ENCODE measurements at regions not wholly inside any gene's neighbourhood (a gene's known extent, or its start where the extent isn't known, plus 50 kb on each side); places are given as distances from the start of the nearest gene placed in this dataset.

DNA sequence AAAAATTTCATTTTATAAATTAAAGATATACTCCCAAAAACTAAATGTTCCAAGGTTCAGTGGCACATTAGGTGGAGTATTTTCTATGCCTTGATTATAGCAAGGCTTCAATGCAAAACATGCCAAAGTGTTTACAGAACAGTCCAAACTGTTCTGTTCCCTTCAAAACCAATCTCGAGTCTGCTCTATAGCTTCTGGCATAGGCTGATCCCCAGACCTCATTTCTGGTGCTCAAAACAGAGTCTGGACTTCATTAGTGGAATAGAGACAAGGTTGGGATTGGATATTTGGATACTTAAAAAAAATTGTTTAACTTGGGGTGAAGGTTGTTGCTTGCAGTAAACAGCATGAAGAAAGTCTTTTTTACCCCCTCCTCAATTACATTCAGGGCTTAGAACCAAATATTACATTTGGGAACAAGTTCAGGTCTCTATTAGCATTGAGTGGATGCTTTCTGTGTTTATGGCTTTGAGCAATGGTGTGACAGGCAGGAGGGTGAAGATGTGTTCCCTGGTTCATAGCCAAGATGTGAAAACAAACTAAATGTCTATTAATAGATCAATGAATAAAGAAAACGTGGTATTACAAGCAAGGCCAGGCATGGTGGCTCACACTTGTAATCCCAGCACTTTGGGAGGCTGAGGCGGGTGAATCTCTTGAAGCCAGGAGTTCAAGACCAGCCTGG lies 208.1 kb upstream of the RND3 start:
- Mint-ChIP-seq H3K4me1 (no peaks in the 10 kb centered on the region), H3K27me3 (no peaks in the 10 kb centered on the region), H3K27ac (no peak overlapping the region), H3K36me3 (no peaks in the 10 kb centered on the region), H3K9me3 (peaks cover 0 to 12% (median 0%) of the 10 kb centered on the region in 11 donors), H3K4me3 (no peak overlapping the region)
- no peaks in the 10 kb centered on the region for H3K4me1 ChIP-seq (ENCODE audit: control insufficient read depth in 2 of 2, insufficient read depth in 2 of 2, low read length in 2 of 2)
- DNase-seq (no peak), ATAC-seq (no peak)
- H3K27me3 ChIP-seq (ENCODE audit: control insufficient read depth in 2 of 2, insufficient read depth in 2 of 2, low read length in 2 of 2): no peaks in the 10 kb centered on the region
- intact Hi-C loops (cut with micrococcal nuclease): no loop called here
- H3K36me3 ChIP-seq (ENCODE audit: control insufficient read depth in 2 of 3, insufficient read depth in 3 of 3, low read length in 3 of 3): no peaks in the 10 kb centered on the region
- POLR2A ChIA-PET: no interaction called here
- H3K4me3 ChIP-seq (ENCODE audit: low read length): no peak overlapping the region
- CTCF ChIA-PET: no interaction called here
- no peak overlapping the region for H3K27ac ChIP-seq (ENCODE audit: low read depth, low read length)
- no peaks in the 10 kb centered on the region for H3K9me3 ChIP-seq (ENCODE audit: control insufficient read depth in 2 of 3, low read length in 3 of 3)

GRCh38 chr2:150693556-150693955 lies 206.1 kb upstream of the RND3 start:
- Histone ChIP-seq H3K4me1 (ENCODE audit: control insufficient read depth in 2 of 2, insufficient read depth in 2 of 2, low read length in 2 of 2) (no peaks in the 10 kb centered on the region), H3K9me3 (ENCODE audit: control insufficient read depth in 2 of 3, low read length in 3 of 3) (no peaks in the 10 kb centered on the region), H3K36me3 (ENCODE audit: control insufficient read depth in 2 of 3, insufficient read depth in 3 of 3, low read length in 3 of 3) (no peaks in the 10 kb centered on the region), H3K4me3 (ENCODE audit: low read length) (no peak overlapping the region), H3K27ac (ENCODE audit: low read depth, low read length) (no peak overlapping the region), H3K27me3 (ENCODE audit: control insufficient read depth in 2 of 2, insufficient read depth in 2 of 2, low read length in 2 of 2) (no peaks in the 10 kb centered on the region)
- no peak for DNase-seq
- POLR2A ChIA-PET: no interaction called here
- no peaks in the 10 kb centered on the region for H3K27me3 Mint-ChIP-seq
- CTCF ChIA-PET: no interaction called here
- no peaks in the 10 kb centered on the region for H3K36me3 Mint-ChIP-seq
- no peak overlapping the region for H3K4me3 Mint-ChIP-seq
- H3K4me1 Mint-ChIP-seq: peaks cover 0 to under 1% (median 0%) of the 10 kb centered on the region in 7 donors
- H3K27ac Mint-ChIP-seq: no peak overlapping the region
- intact Hi-C loops (cut with micrococcal nuclease): no loop called here
- no peak for ATAC-seq
- H3K9me3 Mint-ChIP-seq: peaks cover 0 to 12% (median 0%) of the 10 kb centered on the region in 11 donors

DNA sequence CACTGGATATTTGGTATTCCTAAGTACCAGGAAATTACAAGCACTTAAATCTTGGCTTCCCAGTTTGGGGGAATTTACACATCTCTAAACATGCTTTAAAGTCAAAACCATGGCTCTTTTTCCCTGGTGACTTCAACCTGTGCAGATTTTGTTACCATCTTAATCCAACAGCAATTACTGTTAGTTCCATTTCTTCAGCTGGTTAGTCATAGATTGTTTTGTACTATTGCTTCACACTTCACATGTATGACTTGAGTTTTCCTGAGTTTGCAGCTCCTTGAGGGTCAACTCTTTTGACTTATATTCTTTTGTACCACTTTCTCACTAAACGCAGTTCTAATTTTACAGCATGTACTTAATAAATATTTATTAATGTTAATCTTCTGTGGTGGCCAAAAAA lies 203.4 kb upstream of the RND3 start:
- Histone ChIP-seq H3K36me3 (ENCODE audit: control insufficient read depth in 2 of 3, insufficient read depth in 3 of 3, low read length in 3 of 3) (no peaks in the 10 kb centered on the region), H3K27me3 (ENCODE audit: control insufficient read depth in 2 of 2, insufficient read depth in 2 of 2, low read length in 2 of 2) (no peaks in the 10 kb centered on the region), H3K9me3 (ENCODE audit: control insufficient read depth in 2 of 3, low read length in 3 of 3) (no peaks in the 10 kb centered on the region), H3K4me1 (ENCODE audit: control insufficient read depth in 2 of 2, insufficient read depth in 2 of 2, low read length in 2 of 2) (no peaks in the 10 kb centered on the region), H3K27ac (ENCODE audit: low read depth, low read length) (no peak overlapping the region), H3K4me3 (ENCODE audit: low read length) (no peak overlapping the region)
- DNase-seq (no peak), ATAC-seq (no peak)
- Mint-ChIP-seq H3K27ac (no peak overlapping the region), H3K4me1 (peaks cover 0 to 2% (median 0%) of the 10 kb centered on the region in 7 donors), H3K36me3 (no peaks in the 10 kb centered on the region), H3K4me3 (no peak overlapping the region), H3K9me3 (peaks cover 0 to 8% (median 0%) of the 10 kb centered on the region in 11 donors), H3K27me3 (no peaks in the 10 kb centered on the region)
- ChIA-PET POLR2A (no interaction called here), CTCF (no interaction called here)
- intact Hi-C loops (cut with micrococcal nuclease): no loop called here

DNA sequence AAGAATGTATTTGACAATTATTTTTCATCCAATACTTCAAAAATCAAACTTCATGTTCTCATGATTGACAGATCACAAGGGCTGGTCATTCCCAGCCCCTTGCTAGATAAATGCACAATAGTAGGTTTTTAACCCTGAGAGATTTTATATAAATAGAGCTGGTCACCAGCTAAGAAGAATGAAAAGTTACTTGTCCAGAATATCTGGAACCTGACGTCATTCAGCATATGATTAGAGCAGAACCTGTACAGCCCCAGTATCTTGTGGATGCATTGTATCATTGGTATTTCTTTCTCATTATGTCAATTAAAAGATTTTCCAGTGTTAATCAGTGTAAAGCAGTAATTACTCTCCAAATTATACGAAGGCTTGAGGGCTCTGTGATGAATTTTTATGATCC lies 202.8 kb upstream of the RND3 start:
- Histone ChIP-seq H3K4me3 (ENCODE audit: low read length) (no peak overlapping the region), H3K4me1 (ENCODE audit: control insufficient read depth in 2 of 2, insufficient read depth in 2 of 2, low read length in 2 of 2) (no peaks in the 10 kb centered on the region), H3K36me3 (ENCODE audit: control insufficient read depth in 2 of 3, insufficient read depth in 3 of 3, low read length in 3 of 3) (no peaks in the 10 kb centered on the region), H3K27ac (ENCODE audit: low read depth, low read length) (no peak overlapping the region), H3K27me3 (ENCODE audit: control insufficient read depth in 2 of 2, insufficient read depth in 2 of 2, low read length in 2 of 2) (no peaks in the 10 kb centered on the region), H3K9me3 (ENCODE audit: control insufficient read depth in 2 of 3, low read length in 3 of 3) (no peaks in the 10 kb centered on the region)
- H3K4me1 Mint-ChIP-seq: peaks cover 0 to 2% (median 0%) of the 10 kb centered on the region in 7 donors
- CTCF ChIA-PET: no interaction called here
- H3K36me3 Mint-ChIP-seq: no peaks in the 10 kb centered on the region
- intact Hi-C loops (cut with micrococcal nuclease): no loop called here
- DNase-seq (no peak), ATAC-seq (no peak)
- no peak overlapping the region for H3K27ac Mint-ChIP-seq
- H3K4me3 Mint-ChIP-seq: no peak overlapping the region
- H3K27me3 Mint-ChIP-seq: no peaks in the 10 kb centered on the region
- POLR2A ChIA-PET: no interaction called here
- peaks cover 0 to 4% (median 0%) of the 10 kb centered on the region in 11 donors for H3K9me3 Mint-ChIP-seq

GRCh38 chr2:150689590-150689989 lies 202.1 kb upstream of the RND3 start:
- Mint-ChIP-seq H3K27ac (no peak overlapping the region), H3K4me1 (peaks cover 0 to 2% (median 0%) of the 10 kb centered on the region in 7 donors), H3K9me3 (peaks cover 0 to 4% (median 0%) of the 10 kb centered on the region in 11 donors), H3K36me3 (no peaks in the 10 kb centered on the region), H3K27me3 (no peaks in the 10 kb centered on the region), H3K4me3 (no peak overlapping the region)
- ChIA-PET POLR2A (no interaction called here), CTCF (no interaction called here)
- Histone ChIP-seq H3K4me1 (ENCODE audit: control insufficient read depth in 2 of 2, insufficient read depth in 2 of 2, low read length in 2 of 2) (no peaks in the 10 kb centered on the region), H3K27me3 (ENCODE audit: control insufficient read depth in 2 of 2, insufficient read depth in 2 of 2, low read length in 2 of 2) (no peaks in the 10 kb centered on the region), H3K36me3 (ENCODE audit: control insufficient read depth in 2 of 3, insufficient read depth in 3 of 3, low read length in 3 of 3) (no peaks in the 10 kb centered on the region), H3K4me3 (ENCODE audit: low read length) (no peak overlapping the region), H3K27ac (ENCODE audit: low read depth, low read length) (no peak overlapping the region), H3K9me3 (ENCODE audit: control insufficient read depth in 2 of 3, low read length in 3 of 3) (no peaks in the 10 kb centered on the region)
- ATAC-seq (no peak), DNase-seq (no peak)
- intact Hi-C loops (cut with micrococcal nuclease): no loop called here

DNA sequence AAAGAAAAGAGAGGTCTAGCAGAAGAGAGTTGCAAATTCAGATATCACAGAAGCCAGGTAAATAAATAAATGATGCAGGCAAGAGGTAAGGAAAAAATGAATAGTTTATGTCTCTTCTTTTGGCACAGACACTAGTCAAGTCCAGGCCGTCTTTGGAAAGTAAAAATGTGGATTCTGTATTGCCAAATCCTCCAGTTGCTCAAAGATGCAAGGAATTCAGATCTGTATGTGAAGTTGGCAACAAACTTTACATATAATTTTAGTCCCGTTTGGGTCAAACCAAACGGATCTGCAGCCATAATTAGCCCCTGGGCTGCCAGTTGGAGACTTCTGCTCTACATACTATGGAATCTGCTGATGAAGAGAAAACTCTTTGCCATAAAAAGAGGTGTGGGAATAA lies 200.5 kb upstream of the RND3 start:
- peaks cover 0 to 2% (median 0%) of the 10 kb centered on the region in 7 donors for H3K4me1 Mint-ChIP-seq
- ATAC-seq (no peak), DNase-seq (no peak)
- no peak overlapping the region for H3K27ac Mint-ChIP-seq
- no peaks in the 10 kb centered on the region for H3K36me3 ChIP-seq (ENCODE audit: control insufficient read depth in 2 of 3, insufficient read depth in 3 of 3, low read length in 3 of 3)
- CTCF ChIA-PET: no interaction called here
- no peak overlapping the region for H3K27ac ChIP-seq (ENCODE audit: low read depth, low read length)
- no peak overlapping the region for H3K4me3 ChIP-seq (ENCODE audit: low read length)
- peaks cover 0 to 4% (median 0%) of the 10 kb centered on the region in 11 donors for H3K9me3 Mint-ChIP-seq
- no peaks in the 10 kb centered on the region for H3K27me3 ChIP-seq (ENCODE audit: control insufficient read depth in 2 of 2, insufficient read depth in 2 of 2, low read length in 2 of 2)
- no peaks in the 10 kb centered on the region for H3K4me1 ChIP-seq (ENCODE audit: control insufficient read depth in 2 of 2, insufficient read depth in 2 of 2, low read length in 2 of 2)
- intact Hi-C loops (cut with micrococcal nuclease): no loop called here
- no peak overlapping the region for H3K4me3 Mint-ChIP-seq
- H3K27me3 Mint-ChIP-seq: no peaks in the 10 kb centered on the region
- POLR2A ChIA-PET: no interaction called here
- no peaks in the 10 kb centered on the region for H3K36me3 Mint-ChIP-seq
- no peaks in the 10 kb centered on the region for H3K9me3 ChIP-seq (ENCODE audit: control insufficient read depth in 2 of 3, low read length in 3 of 3)

DNA sequence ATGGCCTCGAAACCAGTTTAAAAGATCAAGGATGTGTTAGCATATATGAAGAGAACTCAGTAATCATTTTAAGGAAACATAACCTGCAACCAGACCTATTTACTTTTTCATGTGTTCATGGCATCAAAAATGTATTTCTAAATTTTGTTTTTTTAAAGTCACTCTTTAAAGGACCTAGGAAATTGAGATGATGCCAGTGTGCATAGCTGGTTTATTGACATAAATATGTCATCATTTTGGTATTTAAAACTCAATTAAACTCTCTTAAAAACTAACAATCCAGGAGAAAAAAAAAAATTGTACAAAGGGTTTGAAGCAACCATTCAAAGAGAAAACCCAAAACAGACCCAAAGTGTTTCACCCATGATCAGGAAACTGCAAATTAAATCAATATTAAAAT lies 198.9 kb upstream of the RND3 start:
- H3K9me3 ChIP-seq (ENCODE audit: control insufficient read depth in 2 of 3, low read length in 3 of 3): no peaks in the 10 kb centered on the region
- ChIA-PET CTCF (no interaction called here), POLR2A (interaction anchor here (0.6 kb wide), 1 partner anchor 1105 kb away, joined by 3 read pairs; no protein-coding TSS in a partner anchor)
- DNase-seq (no peak), ATAC-seq (no peak)
- H3K9me3 Mint-ChIP-seq: peaks cover 0 to under 1% (median 0%) of the 10 kb centered on the region in 11 donors
- H3K27ac ChIP-seq (ENCODE audit: low read depth, low read length): no peak overlapping the region
- no peaks in the 10 kb centered on the region for H3K36me3 ChIP-seq (ENCODE audit: control insufficient read depth in 2 of 3, insufficient read depth in 3 of 3, low read length in 3 of 3)
- intact Hi-C loops (cut with micrococcal nuclease): no loop called here
- peaks cover 0 to 2% (median 0%) of the 10 kb centered on the region in 7 donors for H3K4me1 Mint-ChIP-seq
- H3K4me1 ChIP-seq (ENCODE audit: control insufficient read depth in 2 of 2, insufficient read depth in 2 of 2, low read length in 2 of 2): no peaks in the 10 kb centered on the region
- H3K36me3 Mint-ChIP-seq: no peaks in the 10 kb centered on the region
- H3K4me3 ChIP-seq (ENCODE audit: low read length): no peak overlapping the region
- no peak overlapping the region for H3K4me3 Mint-ChIP-seq
- no peaks in the 10 kb centered on the region for H3K27me3 ChIP-seq (ENCODE audit: control insufficient read depth in 2 of 2, insufficient read depth in 2 of 2, low read length in 2 of 2)
- H3K27me3 Mint-ChIP-seq: no peaks in the 10 kb centered on the region
- H3K27ac Mint-ChIP-seq: no peak overlapping the region

Data from naive thymus-derived CD4-positive, alpha-beta T cell (primary cell).